ENCODE measurements at regions not wholly inside any gene's neighbourhood (a gene's known extent, or its start where the extent isn't known, plus 50 kb on each side); places are given as distances from the start of the nearest gene placed in this dataset.
"Not testable (repeated sequence)": the region's sequence is repeated elsewhere in the genome, so short reads cannot be mapped to it uniquely, and the experiment has no call there.

- H3K36me3 ChIP-seq (ENCODE audit: control insufficient read depth in 5 of 5, insufficient read depth in 5 of 5, low read length in 5 of 5); H3K9ac ChIP-seq (ENCODE audit: low read length in 5 of 5); H3K4me1 ChIP-seq (ENCODE audit: control insufficient read depth in 5 of 5, insufficient read depth in 5 of 5, low read length in 5 of 5); H3K9me3 ChIP-seq (ENCODE audit: control insufficient read depth in 5 of 5, low read length in 5 of 5); H3K27me3 ChIP-seq (ENCODE audit: control insufficient read depth in 5 of 5, insufficient read depth in 4 of 5, low read length in 5 of 5); H3K4me3 ChIP-seq (ENCODE audit: low read depth in 1 of 5, low read length in 5 of 5); H3K27ac ChIP-seq (ENCODE audit: low read depth, low read length): not testable (repeated sequence)
These were observed 617.3 kb downstream of the TRIB2 start for GRCh38 chr2:13334071-13334470.

GRCh38 chr2:13334545-13334944, 617.8 kb downstream of the TRIB2 start:
- H3K4me1 ChIP-seq (ENCODE audit: control insufficient read depth in 5 of 5, insufficient read depth in 5 of 5, low read length in 5 of 5), result no peaks in the 10 kb centered on the region
- H3K36me3 ChIP-seq (ENCODE audit: control insufficient read depth in 5 of 5, insufficient read depth in 5 of 5, low read length in 5 of 5), result no peaks in the 10 kb centered on the region
- H3K4me3 ChIP-seq (ENCODE audit: low read depth in 1 of 5, low read length in 5 of 5), result no peak overlapping the region
- no peak overlapping the region for H3K27ac ChIP-seq (ENCODE audit: low read depth, low read length)
- H3K9ac ChIP-seq (ENCODE audit: low read length in 5 of 5), result no peak overlapping the region
- peaks cover 0 to 4% (median 0%) of the 10 kb centered on the region in 5 donors for H3K9me3 ChIP-seq (ENCODE audit: control insufficient read depth in 5 of 5, low read length in 5 of 5)
- H3K27me3 ChIP-seq (ENCODE audit: control insufficient read depth in 5 of 5, insufficient read depth in 4 of 5, low read length in 5 of 5), result no peaks in the 10 kb centered on the region

GRCh38 chr2:13335862-13336535, 619.3 kb downstream of the TRIB2 start:
- H3K9ac ChIP-seq (ENCODE audit: low read length in 5 of 5), result no peak overlapping the region
- no peak overlapping the region for H3K4me3 ChIP-seq (ENCODE audit: low read depth in 1 of 5, low read length in 5 of 5)
- H3K36me3 ChIP-seq (ENCODE audit: control insufficient read depth in 5 of 5, insufficient read depth in 5 of 5, low read length in 5 of 5), result no peaks in the 10 kb centered on the region
- H3K4me1 ChIP-seq (ENCODE audit: control insufficient read depth in 5 of 5, insufficient read depth in 5 of 5, low read length in 5 of 5), result no peaks in the 10 kb centered on the region
- no peaks in the 10 kb centered on the region for H3K27me3 ChIP-seq (ENCODE audit: control insufficient read depth in 5 of 5, insufficient read depth in 4 of 5, low read length in 5 of 5)
- H3K9me3 ChIP-seq (ENCODE audit: control insufficient read depth in 5 of 5, low read length in 5 of 5), result peaks cover 0 to 4% (median 0%) of the 10 kb centered on the region in 5 donors
- no peak overlapping the region for H3K27ac ChIP-seq (ENCODE audit: low read depth, low read length)

GRCh38 chr2:13351068-13351467, 634.3 kb downstream of the TRIB2 start:
- H3K27me3 ChIP-seq (ENCODE audit: control insufficient read depth in 5 of 5, insufficient read depth in 4 of 5, low read length in 5 of 5), result no peaks in the 10 kb centered on the region
- no peak overlapping the region for H3K9ac ChIP-seq (ENCODE audit: low read length in 5 of 5)
- H3K4me3 ChIP-seq (ENCODE audit: low read depth in 1 of 5, low read length in 5 of 5), result no peak overlapping the region
- no peak overlapping the region for H3K27ac ChIP-seq (ENCODE audit: low read depth, low read length)
- H3K9me3 ChIP-seq (ENCODE audit: control insufficient read depth in 5 of 5, low read length in 5 of 5), result no peaks in the 10 kb centered on the region
- no peaks in the 10 kb centered on the region for H3K36me3 ChIP-seq (ENCODE audit: control insufficient read depth in 5 of 5, insufficient read depth in 5 of 5, low read length in 5 of 5)
- peaks cover 0 to 6% (median 0%) of the 10 kb centered on the region in 5 donors for H3K4me1 ChIP-seq (ENCODE audit: control insufficient read depth in 5 of 5, insufficient read depth in 5 of 5, low read length in 5 of 5)

GRCh38 chr2:13353083-13353482, 636.3 kb downstream of the TRIB2 start:
- no peak overlapping the region for H3K27ac ChIP-seq (ENCODE audit: low read depth, low read length)
- peaks cover 0 to 6% (median 0%) of the 10 kb centered on the region in 5 donors for H3K4me1 ChIP-seq (ENCODE audit: control insufficient read depth in 5 of 5, insufficient read depth in 5 of 5, low read length in 5 of 5)

GRCh38 chr2:13354031-13354430, 637.3 kb downstream of the TRIB2 start:
- no peaks in the 10 kb centered on the region for H3K27me3 ChIP-seq (ENCODE audit: control insufficient read depth in 5 of 5, insufficient read depth in 4 of 5, low read length in 5 of 5)
- H3K27ac ChIP-seq (ENCODE audit: low read depth, low read length), result no peak overlapping the region
- H3K4me3 ChIP-seq (ENCODE audit: low read depth in 1 of 5, low read length in 5 of 5), result no peak overlapping the region
- no peak overlapping the region for H3K9ac ChIP-seq (ENCODE audit: low read length in 5 of 5)
- H3K36me3 ChIP-seq (ENCODE audit: control insufficient read depth in 5 of 5, insufficient read depth in 5 of 5, low read length in 5 of 5), result no peaks in the 10 kb centered on the region
- H3K4me1 ChIP-seq (ENCODE audit: control insufficient read depth in 5 of 5, insufficient read depth in 5 of 5, low read length in 5 of 5), result peaks cover 0 to 6% (median 0%) of the 10 kb centered on the region in 5 donors
- H3K9me3 ChIP-seq (ENCODE audit: control insufficient read depth in 5 of 5, low read length in 5 of 5), result peaks cover 0 to 2% (median 0%) of the 10 kb centered on the region in 5 donors

More at GRCh38 chr2:13353083-13353482, 636.3 kb downstream of the TRIB2 start:
- H3K36me3 ChIP-seq (ENCODE audit: control insufficient read depth in 5 of 5, insufficient read depth in 5 of 5, low read length in 5 of 5), result no peaks in the 10 kb centered on the region
- no peaks in the 10 kb centered on the region for H3K27me3 ChIP-seq (ENCODE audit: control insufficient read depth in 5 of 5, insufficient read depth in 4 of 5, low read length in 5 of 5)
- no peak overlapping the region for H3K9ac ChIP-seq (ENCODE audit: low read length in 5 of 5)
- no peaks in the 10 kb centered on the region for H3K9me3 ChIP-seq (ENCODE audit: control insufficient read depth in 5 of 5, low read length in 5 of 5)
- H3K4me3 ChIP-seq (ENCODE audit: low read depth in 1 of 5, low read length in 5 of 5), result no peak overlapping the region

- not testable (repeated sequence) for H3K9ac ChIP-seq (ENCODE audit: low read length in 5 of 5); H3K27ac ChIP-seq (ENCODE audit: low read depth, low read length); H3K4me1 ChIP-seq (ENCODE audit: control insufficient read depth in 5 of 5, insufficient read depth in 5 of 5, low read length in 5 of 5); H3K4me3 ChIP-seq (ENCODE audit: low read depth in 1 of 5, low read length in 5 of 5); H3K36me3 ChIP-seq (ENCODE audit: control insufficient read depth in 5 of 5, insufficient read depth in 5 of 5, low read length in 5 of 5); H3K9me3 ChIP-seq (ENCODE audit: control insufficient read depth in 5 of 5, low read length in 5 of 5); H3K27me3 ChIP-seq (ENCODE audit: control insufficient read depth in 5 of 5, insufficient read depth in 4 of 5, low read length in 5 of 5)
These were observed 665.2 kb downstream of the TRIB2 start for GRCh38 chr2:13381928-13382327.

GRCh38 chr2:13389172-13389571, 672.4 kb downstream of the TRIB2 start:
- not testable (repeated sequence) for H3K36me3 ChIP-seq (ENCODE audit: control insufficient read depth in 5 of 5, insufficient read depth in 5 of 5, low read length in 5 of 5); H3K4me3 ChIP-seq (ENCODE audit: low read depth in 1 of 5, low read length in 5 of 5); H3K27ac ChIP-seq (ENCODE audit: low read depth, low read length); H3K9me3 ChIP-seq (ENCODE audit: control insufficient read depth in 5 of 5, low read length in 5 of 5); H3K9ac ChIP-seq (ENCODE audit: low read length in 5 of 5); H3K4me1 ChIP-seq (ENCODE audit: control insufficient read depth in 5 of 5, insufficient read depth in 5 of 5, low read length in 5 of 5); H3K27me3 ChIP-seq (ENCODE audit: control insufficient read depth in 5 of 5, insufficient read depth in 4 of 5, low read length in 5 of 5)

- Histone ChIP-seq H3K27ac (ENCODE audit: low read depth, low read length) (no peak overlapping the region), H3K9ac (ENCODE audit: low read length in 5 of 5) (no peak overlapping the region), H3K4me1 (ENCODE audit: control insufficient read depth in 5 of 5, insufficient read depth in 5 of 5, low read length in 5 of 5) (no peaks in the 10 kb centered on the region), H3K27me3 (ENCODE audit: control insufficient read depth in 5 of 5, insufficient read depth in 4 of 5, low read length in 5 of 5) (no peaks in the 10 kb centered on the region), H3K36me3 (ENCODE audit: control insufficient read depth in 5 of 5, insufficient read depth in 5 of 5, low read length in 5 of 5) (no peaks in the 10 kb centered on the region), H3K4me3 (ENCODE audit: low read depth in 1 of 5, low read length in 5 of 5) (no peak overlapping the region), H3K9me3 (ENCODE audit: control insufficient read depth in 5 of 5, low read length in 5 of 5) (peaks cover 0 to 6% (median 0%) of the 10 kb centered on the region in 5 donors)
These were observed 673.9 kb downstream of the TRIB2 start for GRCh38 chr2:13390676-13391075.

GRCh38 chr2:13401312-13401711, 684.6 kb downstream of the TRIB2 start:
- peaks cover 0 to 6% (median 0%) of the 10 kb centered on the region in 5 donors for H3K9me3 ChIP-seq (ENCODE audit: control insufficient read depth in 5 of 5, low read length in 5 of 5)
- H3K4me3 ChIP-seq (ENCODE audit: low read depth in 1 of 5, low read length in 5 of 5), result no peak overlapping the region
- no peak overlapping the region for H3K27ac ChIP-seq (ENCODE audit: low read depth, low read length)
- no peak overlapping the region for H3K9ac ChIP-seq (ENCODE audit: low read length in 5 of 5)
- H3K4me1 ChIP-seq (ENCODE audit: control insufficient read depth in 5 of 5, insufficient read depth in 5 of 5, low read length in 5 of 5), result no peaks in the 10 kb centered on the region
- H3K27me3 ChIP-seq (ENCODE audit: control insufficient read depth in 5 of 5, insufficient read depth in 4 of 5, low read length in 5 of 5), result no peaks in the 10 kb centered on the region
- no peaks in the 10 kb centered on the region for H3K36me3 ChIP-seq (ENCODE audit: control insufficient read depth in 5 of 5, insufficient read depth in 5 of 5, low read length in 5 of 5)
